Prostate gland (tissue), 2 donors: ENCODE measurements at regions not wholly inside any gene's neighbourhood (a gene's known extent, or its start where the extent isn't known, plus 50 kb on each side); places are given as distances from the start of the nearest gene placed in this dataset.

Source experiments
- DNase-seq: peaks from one replicate; pipeline ENCODE4 v3.0.0-alpha.2; 2019; ENCODE audit warnings: low spot score
- H3K27ac ChIP-seq, 2 donors: fragments of 200-600 bp; sonication (generic); 2 replicates each; pipeline ENCODE4 v1.5.1; 2017 to 2019
- H3K27me3 ChIP-seq: fragments of 200-600 bp; sonication (generic); replicated peaks from 2 replicates; pipeline ENCODE4 v1.5.1; 2019; ENCODE audit not compliant: insufficient read depth
- H3K36me3 ChIP-seq, 2 donors: fragments of 200-600 bp; sonication (generic); 1 replicate in 1 of 2; 2 replicates in 1 of 2; pipeline versions ENCODE4 v1.5.1 to v1.8.1; 2017 to 2019
- H3K4me1 ChIP-seq: fragments of 200-600 bp; sonication (generic); replicated peaks from 2 replicates; pipeline ENCODE4 v1.5.1; 2019
- H3K4me3 ChIP-seq, 2 donors: fragments of 200-600 bp; sonication (generic); 2 replicates each; pipeline ENCODE4 v1.5.1; 2017 to 2019
- H3K9me3 ChIP-seq: fragments of 200-600 bp; sonication (generic); 2 replicates; pipeline ENCODE4 v1.5.1; 2017
- POLR2A ChIP-seq: fragments of 450-650 bp; IDR thresholded peaks from one replicate; pipeline ENCODE4 v1.6.1; 2016; ENCODE audit warnings: antibody characterized with exemption, mild to moderate bottlenecking
- POLR2AphosphoS5 ChIP-seq: sonication (generic); formaldehyde crosslinking; IDR thresholded peaks from one replicate; pipeline ENCODE4 v1.6.1; 2017; ENCODE audit warnings: antibody characterized with exemption
- WGBS: methylation state at CpG from one replicate; pipeline ENCODE4 v1.1.5; 2018; 5-methylcytosine and 5-hydroxymethylcytosine counted together
- intact Hi-C: fragments of 100-400 bp; cut with DNase I; formaldehyde crosslinking; loops from one replicate; pipeline ENCODE4 v1.14.2; 2022
- TF ChIP-seq, protein P1 (sequence below), 4 experiments: fragments of 200-600 bp in 2 of 4; fragments of 450-650 bp in 2 of 4; sonication (generic) in 2 of 4; IDR thresholded peaks; 1 replicate in 3 of 4; 2 replicates in 1 of 4; pipeline ENCODE4 v1.5.1; 2016 to 2019; ENCODE audit warnings: antibody characterized with exemption in 4 of 4, mild to moderate bottlenecking in 2 of 4, moderate library complexity in 2 of 4

DNA sequence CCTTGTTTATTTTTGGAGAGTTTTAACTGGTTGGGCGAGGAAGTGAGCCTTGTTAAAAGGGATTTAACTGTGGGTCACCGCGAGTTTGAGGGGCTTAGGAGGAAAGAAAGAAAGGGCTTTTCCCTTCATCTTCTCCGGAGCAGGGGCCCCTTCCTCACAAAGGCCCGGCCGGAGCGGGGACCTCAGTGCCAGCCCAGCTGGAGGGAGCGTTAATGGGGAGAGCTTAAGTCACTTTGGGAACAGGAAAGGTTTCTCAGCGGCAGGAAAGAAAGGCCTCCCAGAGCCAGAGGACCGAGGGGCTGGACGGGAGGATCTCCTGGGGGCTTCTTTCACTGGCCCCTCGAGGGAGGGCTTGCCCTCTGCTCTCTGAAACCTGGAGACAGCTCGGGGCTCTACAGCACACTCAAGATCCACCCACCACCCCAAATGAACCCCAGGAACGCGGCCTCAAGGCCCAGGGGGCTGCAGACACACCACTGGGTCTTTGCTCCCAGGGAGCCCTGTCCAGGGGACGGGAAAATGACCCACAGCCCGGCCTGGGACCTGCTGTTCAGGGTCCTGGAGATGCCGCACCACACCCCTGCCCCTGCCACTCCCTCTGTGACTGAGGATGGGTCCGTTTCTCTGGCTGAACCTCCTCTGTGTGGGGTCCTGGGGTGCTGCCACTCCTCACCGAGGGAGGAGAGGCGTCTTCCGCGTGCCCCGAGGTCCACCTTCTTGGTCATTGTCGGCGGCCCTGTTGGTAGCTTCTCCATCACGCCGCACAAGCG, 128.3 kb downstream of the URI1 start:
- H3K9me3 ChIP-seq: no peaks in the 10 kb centered on the region
- TF ChIP-seq POLR2A (no peak), POLR2AphosphoS5 (no peak)
- TF ChIP-seq, protein P1, sequence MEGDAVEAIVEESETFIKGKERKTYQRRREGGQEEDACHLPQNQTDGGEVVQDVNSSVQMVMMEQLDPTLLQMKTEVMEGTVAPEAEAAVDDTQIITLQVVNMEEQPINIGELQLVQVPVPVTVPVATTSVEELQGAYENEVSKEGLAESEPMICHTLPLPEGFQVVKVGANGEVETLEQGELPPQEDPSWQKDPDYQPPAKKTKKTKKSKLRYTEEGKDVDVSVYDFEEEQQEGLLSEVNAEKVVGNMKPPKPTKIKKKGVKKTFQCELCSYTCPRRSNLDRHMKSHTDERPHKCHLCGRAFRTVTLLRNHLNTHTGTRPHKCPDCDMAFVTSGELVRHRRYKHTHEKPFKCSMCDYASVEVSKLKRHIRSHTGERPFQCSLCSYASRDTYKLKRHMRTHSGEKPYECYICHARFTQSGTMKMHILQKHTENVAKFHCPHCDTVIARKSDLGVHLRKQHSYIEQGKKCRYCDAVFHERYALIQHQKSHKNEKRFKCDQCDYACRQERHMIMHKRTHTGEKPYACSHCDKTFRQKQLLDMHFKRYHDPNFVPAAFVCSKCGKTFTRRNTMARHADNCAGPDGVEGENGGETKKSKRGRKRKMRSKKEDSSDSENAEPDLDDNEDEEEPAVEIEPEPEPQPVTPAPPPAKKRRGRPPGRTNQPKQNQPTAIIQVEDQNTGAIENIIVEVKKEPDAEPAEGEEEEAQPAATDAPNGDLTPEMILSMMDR (IDR thresholded peaks at IDR 0.05): no peak
- 46% methylated on average over 29 of the region's 29 CpGs for WGBS
- no peak overlapping the region for H3K27ac ChIP-seq
- H3K27me3 ChIP-seq: no peaks in the 10 kb centered on the region
- H3K4me3 ChIP-seq: no peak overlapping the region
- DNase-seq: no peak
- H3K36me3 ChIP-seq: no peaks in the 10 kb centered on the region
- H3K4me1 ChIP-seq: peaks cover 4% of the 10 kb centered on the region
- intact Hi-C loops: no loop called here

DNA sequence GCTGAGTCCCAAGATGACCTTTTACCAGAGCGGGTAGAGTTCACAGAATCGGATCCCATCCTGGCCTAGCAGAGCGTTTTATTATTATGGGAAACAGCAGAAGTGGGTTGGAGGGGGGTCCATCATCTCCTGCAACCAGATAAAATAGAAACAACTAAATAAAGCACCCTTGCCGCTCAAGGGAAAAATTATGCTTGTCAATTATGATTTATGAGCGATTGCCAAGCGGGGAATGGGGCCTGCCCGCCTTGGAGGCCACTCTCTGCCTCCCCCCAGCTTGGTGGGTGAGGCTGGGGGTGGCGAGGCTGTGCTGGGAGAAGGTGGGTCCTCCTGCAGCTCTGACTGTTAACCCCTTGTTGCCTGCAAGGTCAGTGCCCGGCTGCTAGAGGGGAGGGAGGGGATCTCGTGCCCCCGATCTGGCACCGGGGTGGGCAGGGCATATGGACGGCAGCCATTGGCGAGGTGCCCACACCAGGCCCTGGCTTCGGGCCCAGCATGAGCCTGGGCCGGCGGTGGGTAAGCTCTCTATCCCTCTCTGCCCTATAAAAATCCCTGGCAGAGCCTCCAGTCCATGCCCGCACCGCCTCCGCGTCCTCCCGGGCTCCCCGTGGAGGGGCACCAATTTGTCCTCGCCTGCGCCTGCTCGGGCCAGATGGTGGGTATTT, 129.1 kb downstream of the URI1 start:
- intact Hi-C loops: no loop called here
- no peak for DNase-seq
- Histone ChIP-seq H3K4me1 (peaks cover 4% of the 10 kb centered on the region), H3K4me3 (no peak overlapping the region), H3K27ac (no peak overlapping the region), H3K9me3 (no peaks in the 10 kb centered on the region), H3K27me3 (no peaks in the 10 kb centered on the region), H3K36me3 (no peaks in the 10 kb centered on the region)
- TF ChIP-seq POLR2AphosphoS5: no peak
- no peak for TF ChIP-seq POLR2A
- TF ChIP-seq, protein P1 (IDR thresholded peaks at IDR 0.05): no peak
- 49% methylated on average over 26 of the region's 26 CpGs for WGBS

DNA sequence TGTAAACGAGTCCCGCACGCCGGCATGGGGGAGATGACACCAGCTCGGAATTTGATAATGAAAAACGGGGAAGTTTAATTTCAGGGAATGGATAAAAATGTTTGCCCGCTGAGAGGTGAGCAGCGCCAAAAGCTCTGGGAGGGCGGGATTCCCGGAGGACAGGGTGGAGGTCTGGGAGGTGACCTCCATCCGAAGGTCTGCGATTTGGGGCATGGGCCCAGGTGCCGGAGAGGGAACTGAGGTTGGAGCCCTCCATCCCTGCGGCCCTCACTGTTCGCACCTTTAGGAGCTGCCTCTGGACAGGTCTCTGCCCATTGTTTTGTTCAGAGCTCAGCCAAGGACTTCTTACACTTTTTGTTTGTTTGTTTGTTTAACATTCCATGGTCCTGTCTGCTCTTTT, 129.8 kb downstream of the URI1 start:
- Histone ChIP-seq H3K4me3 (no peak overlapping the region), H3K9me3 (no peaks in the 10 kb centered on the region), H3K36me3 (no peaks in the 10 kb centered on the region), H3K27me3 (no peaks in the 10 kb centered on the region), H3K27ac (no peak overlapping the region), H3K4me1 (peaks cover 4% of the 10 kb centered on the region)
- TF ChIP-seq POLR2A (no peak), POLR2AphosphoS5 (no peak)
- TF ChIP-seq, protein P1 (IDR thresholded peaks at IDR 0.05): no peak
- intact Hi-C loops: no loop called here
- no peak for DNase-seq
- 87% methylated on average over 15 of the region's 15 CpGs for WGBS

DNA sequence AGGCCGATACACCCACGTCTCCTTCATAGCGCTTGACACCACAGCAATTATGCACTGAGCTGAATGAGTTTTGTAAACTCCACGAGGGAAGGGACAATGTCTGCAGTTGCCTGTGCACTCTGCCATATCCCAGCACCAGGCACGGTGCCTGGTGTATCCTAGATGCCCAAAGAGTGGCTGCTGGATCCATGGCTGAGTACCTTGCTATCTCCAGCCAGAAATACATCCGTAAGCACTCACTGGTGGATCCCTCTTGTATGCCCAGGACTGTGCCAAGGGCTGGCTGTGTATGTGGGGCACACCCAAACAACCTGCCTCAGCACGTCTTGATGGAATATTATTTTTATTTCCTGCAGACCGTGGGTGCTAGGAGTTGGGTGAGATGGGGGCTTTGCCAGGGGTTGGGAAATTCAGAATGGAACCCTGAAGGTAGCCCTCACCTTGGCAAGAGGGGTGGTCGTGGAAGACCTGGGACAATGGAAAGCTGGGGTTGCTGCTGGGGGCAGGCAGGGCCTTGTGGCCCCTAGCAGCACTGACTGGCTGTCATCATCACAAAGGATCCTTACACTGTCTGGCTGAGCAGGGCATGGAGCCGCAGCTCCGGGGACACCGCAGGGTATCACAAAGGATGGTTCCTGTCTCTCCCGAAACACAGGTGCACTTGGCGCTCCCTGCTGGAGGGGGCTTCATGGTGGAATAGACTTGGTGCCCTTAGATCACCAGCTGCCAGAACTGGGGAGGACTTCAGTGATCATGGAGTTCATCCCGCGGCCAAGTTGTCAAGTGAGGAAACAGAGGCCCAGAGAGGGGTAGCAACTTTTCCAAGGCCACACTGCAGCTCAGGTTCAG, 131.3 kb downstream of the URI1 start:
- TF ChIP-seq POLR2A (no peak), POLR2AphosphoS5 (no peak)
- TF ChIP-seq, protein P1 (IDR thresholded peaks at IDR 0.05): no peak
- Histone ChIP-seq H3K4me3 (no peak overlapping the region), H3K27ac (no peak overlapping the region), H3K9me3 (no peaks in the 10 kb centered on the region), H3K36me3 (no peaks in the 10 kb centered on the region), H3K27me3 (no peaks in the 10 kb centered on the region), H3K4me1 (peaks cover 4% of the 10 kb centered on the region)
- intact Hi-C loops: no loop called here
- no peak for DNase-seq
- 78% methylated on average over 16 of the region's 16 CpGs for WGBS
